Activated naive CD4-positive, alpha-beta T cell treated with anti-CD3 and anti-CD28 coated beads, Interleukin-2, amount 10 ng/mL, durations not matched to agents 7 days and 5 days (primary cell): ENCODE measurements at regions not wholly inside any gene's neighbourhood (a gene's known extent, or its start where the extent isn't known, plus 50 kb on each side); places are given as distances from the start of the nearest gene placed in this dataset.
"Not testable (repeated sequence)": the region's sequence is repeated elsewhere in the genome, so short reads cannot be mapped to it uniquely, and the experiment has no call there.

Experiments used
- CTCF ChIA-PET: fragments of 350-600 bp; sonication (Branson Sonifier 250); formaldehyde crosslinking; loops from one replicate; lab custom pipeline; 2021; ENCODE audit warnings: antibody characterized with exemption; lab: Charles Lee
- DNase-seq: peaks from one replicate; pipeline ENCODE4 v3.0.0-alpha.2; 2020
- H3K27ac Mint-ChIP-seq: one replicate; pipeline ENCODE4 v1.8.0; 2021; ENCODE audit warnings: mild to moderate bottlenecking, moderate library complexity, mixed read lengths
- H3K27me3 Mint-ChIP-seq: one replicate; pipeline ENCODE4 v1.8.0; 2021; ENCODE audit warnings: mild to moderate bottlenecking, mixed read lengths
- H3K36me3 Mint-ChIP-seq: one replicate; pipeline ENCODE4 v1.8.0; 2021; ENCODE audit warnings: mixed read lengths
- H3K4me1 Mint-ChIP-seq: one replicate; pipeline ENCODE4 v1.8.0; 2021; ENCODE audit warnings: mixed read lengths
- H3K4me3 Mint-ChIP-seq: one replicate; pipeline ENCODE4 v1.8.0; 2021; ENCODE audit warnings: mild to moderate bottlenecking, moderate library complexity, mixed read lengths
- H3K9me3 Mint-ChIP-seq: one replicate; pipeline ENCODE4 v1.8.0; 2021; ENCODE audit warnings: mixed read lengths

- Mint-ChIP-seq H3K27ac (no peak overlapping the region), H3K4me3 (no peak overlapping the region)
- no peak for DNase-seq
Observed at GRCh38 chr21:32930673-32931072, 95.1 kb upstream of the OLIG2 start.

GRCh38 chr21:32934068-32934467 is 91.7 kb upstream of the OLIG2 start:
- DNase-seq, H3K27ac Mint-ChIP-seq, H3K9me3 Mint-ChIP-seq, H3K27me3 Mint-ChIP-seq, H3K4me3 Mint-ChIP-seq: not testable (repeated sequence)
- peaks cover 37% of the 10 kb centered on the region for H3K4me1 Mint-ChIP-seq
- CTCF ChIA-PET, result interaction anchor here (1.2 to 2.7 kb wide), 3 partner anchors 11 to 263 kb away, joined by 3 to 6 read pairs (median 3); no protein-coding TSS in a partner anchor
- H3K36me3 Mint-ChIP-seq, result peaks cover 11% of the 10 kb centered on the region

More at GRCh38 chr21:32930673-32931072, 95.1 kb upstream of the OLIG2 start:
- Mint-ChIP-seq H3K4me1 (peaks cover 39% of the 10 kb centered on the region), H3K9me3 (peaks cover 13% of the 10 kb centered on the region), H3K27me3 (peaks cover 4% of the 10 kb centered on the region), H3K36me3 (peaks cover 13% of the 10 kb centered on the region)
- CTCF ChIA-PET, result interaction anchor here (1.4 to 2.2 kb wide), 4 partner anchors 8 to 98 kb away, joined by 3 to 10 read pairs (median 6); no protein-coding TSS in a partner anchor

GRCh38 chr21:32934829-32935228 is 90.9 kb upstream of the OLIG2 start:
- Mint-ChIP-seq H3K27me3 (no peaks in the 10 kb centered on the region), H3K4me3 (no peak overlapping the region), H3K4me1 (peaks cover 35% of the 10 kb centered on the region), H3K27ac (no peak overlapping the region), H3K9me3 (peaks cover 5% of the 10 kb centered on the region), H3K36me3 (peaks cover 10% of the 10 kb centered on the region)
- CTCF ChIA-PET, result interaction anchor here (1.2 to 2.7 kb wide), 4 partner anchors 11 to 262 kb away, joined by 3 to 6 read pairs (median 4); no protein-coding TSS in a partner anchor
- no peak for DNase-seq

GRCh38 chr21:32940079-32941014 is 85.4 kb upstream of the OLIG2 start:
- CTCF ChIA-PET, result interaction anchor here (0.6 to 3.0 kb wide), 27 partner anchors 9 to 504 kb away, joined by 3 to 28 read pairs (median 4); partner anchors contain the start of gene OLIG2
- Mint-ChIP-seq H3K27me3 (peaks cover 17% of the 10 kb centered on the region), H3K27ac (no peak overlapping the region), H3K4me3 (no peak overlapping the region), H3K9me3 (no peaks in the 10 kb centered on the region), H3K4me1 (peaks cover 4% of the 10 kb centered on the region), H3K36me3 (no peaks in the 10 kb centered on the region)
- peak; percentile 54 for DNase-seq

- CTCF ChIA-PET, result interaction anchor here (1.2 to 3.0 kb wide), 12 partner anchors 10 to 503 kb away, joined by 3 to 28 read pairs (median 6); no protein-coding TSS in a partner anchor
Observed at GRCh38 chr21:32941263-32941662, 84.5 kb upstream of the OLIG2 start.

GRCh38 chr21:32946654-32947053 is 79.1 kb upstream of the OLIG2 start:
- Mint-ChIP-seq H3K27me3 (peaks cover 34% of the 10 kb centered on the region), H3K4me1 (no peaks in the 10 kb centered on the region), H3K4me3 (no peak overlapping the region), H3K27ac (no peak overlapping the region), H3K36me3 (no peaks in the 10 kb centered on the region), H3K9me3 (no peaks in the 10 kb centered on the region)
- CTCF ChIA-PET, result interaction anchor here (1.0 kb wide), 1 partner anchor 9 kb away, joined by 3 read pairs; no protein-coding TSS in a partner anchor
- no peak for DNase-seq

More at GRCh38 chr21:32941263-32941662, 84.5 kb upstream of the OLIG2 start:
- H3K36me3 Mint-ChIP-seq, result no peaks in the 10 kb centered on the region
- peaks cover 4% of the 10 kb centered on the region for H3K4me1 Mint-ChIP-seq
- no peak overlapping the region for H3K27ac Mint-ChIP-seq
- DNase-seq, result no peak
- H3K27me3 Mint-ChIP-seq, result peaks cover 18% of the 10 kb centered on the region
- no peaks in the 10 kb centered on the region for H3K9me3 Mint-ChIP-seq
- no peak overlapping the region for H3K4me3 Mint-ChIP-seq

GRCh38 chr21:32947736-32948135 is 78.0 kb upstream of the OLIG2 start:
- Mint-ChIP-seq H3K27me3 (peaks cover 34% of the 10 kb centered on the region), H3K27ac (no peak overlapping the region), H3K4me1 (no peaks in the 10 kb centered on the region), H3K9me3 (no peaks in the 10 kb centered on the region), H3K4me3 (no peak overlapping the region), H3K36me3 (no peaks in the 10 kb centered on the region)
- CTCF ChIA-PET, result interaction anchor here (0.9 kb wide), 1 partner anchor 157 kb away, joined by 3 read pairs; no protein-coding TSS in a partner anchor
- no peak for DNase-seq

GRCh38 chr21:32949701-32950100 is 76.0 kb upstream of the OLIG2 start:
- no peak overlapping the region for H3K4me3 Mint-ChIP-seq
- CTCF ChIA-PET, result interaction anchor here (0.7 kb wide), 1 partner anchor 16 kb away, joined by 3 read pairs; no protein-coding TSS in a partner anchor

GRCh38 chr21:32951041-32951440 is 74.7 kb upstream of the OLIG2 start:
- DNase-seq, result no peak
- Mint-ChIP-seq H3K27ac (no peak overlapping the region), H3K27me3 (peaks cover 43% of the 10 kb centered on the region), H3K4me3 (no peak overlapping the region), H3K4me1 (no peaks in the 10 kb centered on the region), H3K36me3 (no peaks in the 10 kb centered on the region), H3K9me3 (no peaks in the 10 kb centered on the region)
- CTCF ChIA-PET, result interaction anchor here (0.6 kb wide), 1 partner anchor 11 kb away, joined by 3 read pairs; no protein-coding TSS in a partner anchor

More at GRCh38 chr21:32949701-32950100, 76.0 kb upstream of the OLIG2 start:
- no peak for DNase-seq
- Mint-ChIP-seq H3K9me3 (no peaks in the 10 kb centered on the region), H3K36me3 (no peaks in the 10 kb centered on the region), H3K27me3 (peaks cover 31% of the 10 kb centered on the region), H3K27ac (no peak overlapping the region), H3K4me1 (no peaks in the 10 kb centered on the region)

- no peaks in the 10 kb centered on the region for H3K36me3 Mint-ChIP-seq
- H3K4me3 Mint-ChIP-seq, result no peak overlapping the region
- no peaks in the 10 kb centered on the region for H3K9me3 Mint-ChIP-seq
- H3K4me1 Mint-ChIP-seq, result no peaks in the 10 kb centered on the region
- H3K27me3 Mint-ChIP-seq, result peaks cover 53% of the 10 kb centered on the region
- CTCF ChIA-PET, result no interaction called here
- H3K27ac Mint-ChIP-seq, result no peak overlapping the region
- DNase-seq, result no peak
Observed at GRCh38 chr21:32954353-32954752, 71.4 kb upstream of the OLIG2 start.

GRCh38 chr21:32955311-32956060 is 70.2 kb upstream of the OLIG2 start:
- no peaks in the 10 kb centered on the region for H3K36me3 Mint-ChIP-seq
- no peaks in the 10 kb centered on the region for H3K9me3 Mint-ChIP-seq
- H3K27ac Mint-ChIP-seq, result no peak overlapping the region
- no peaks in the 10 kb centered on the region for H3K4me1 Mint-ChIP-seq
- peaks cover 62% of the 10 kb centered on the region for H3K27me3 Mint-ChIP-seq
- CTCF ChIA-PET, result interaction anchor here (0.8 to 1.1 kb wide), 2 partner anchors 9 to 16 kb away, joined by 3 read pairs; no protein-coding TSS in a partner anchor
- H3K4me3 Mint-ChIP-seq, result no peak overlapping the region
- no peak for DNase-seq

GRCh38 chr21:32956061-32956656 is 69.6 kb upstream of the OLIG2 start:
- CTCF ChIA-PET, result interaction anchor here (1.1 kb wide), 1 partner anchor 10 kb away, joined by 3 read pairs; no protein-coding TSS in a partner anchor
- Mint-ChIP-seq H3K27me3 (peaks cover 62% of the 10 kb centered on the region), H3K4me1 (no peaks in the 10 kb centered on the region), H3K36me3 (no peaks in the 10 kb centered on the region), H3K4me3 (no peak overlapping the region), H3K27ac (no peak overlapping the region), H3K9me3 (no peaks in the 10 kb centered on the region)
- DNase-seq, result no peak

GRCh38 chr21:32957545-32957944 is 68.2 kb upstream of the OLIG2 start:
- H3K36me3 Mint-ChIP-seq, result no peaks in the 10 kb centered on the region
- no peaks in the 10 kb centered on the region for H3K9me3 Mint-ChIP-seq
- CTCF ChIA-PET, result no interaction called here
- DNase-seq, result no peak
- H3K27ac Mint-ChIP-seq, result no peak overlapping the region
- no peaks in the 10 kb centered on the region for H3K4me1 Mint-ChIP-seq
- peaks cover 64% of the 10 kb centered on the region for H3K27me3 Mint-ChIP-seq
- H3K4me3 Mint-ChIP-seq, result no peak overlapping the region
